Neutrophil (primary cell): ENCODE measurements at regions not wholly inside any gene's neighbourhood (a gene's known extent, or its start where the extent isn't known, plus 50 kb on each side); places are given as distances from the start of the nearest gene placed in this dataset.

ENCODE experiments used
- H3K27ac ChIP-seq: fragments of 200-600 bp; sonication (generic); 2 replicates; pipeline ENCODE4 v1.5.1; 2016; ENCODE audit warnings: mild to moderate bottlenecking, moderate library complexity
- H3K27me3 ChIP-seq: fragments of 200-600 bp; sonication (generic); 2 replicates; pipeline ENCODE4 v1.6.0; 2016; ENCODE audit warnings: mild to moderate bottlenecking
- H3K36me3 ChIP-seq: fragments of 200-600 bp; sonication (generic); 2 replicates; pipeline ENCODE4 v1.5.1; 2017
- H3K4me1 ChIP-seq, 2 experiments: fragments of 200-600 bp in 1 of 2; sonication (generic) in 1 of 2; 1 replicate in 1 of 2; 2 replicates in 1 of 2; pipeline versions ENCODE4 v1.5.1 to v1.6.1; 2013 to 2016; ENCODE audit warnings: low read depth in 1 of 2, low read length in 1 of 2, mild to moderate bottlenecking in 1 of 2, moderate library complexity in 1 of 2; ENCODE audit not compliant: control insufficient read depth in 1 of 2, insufficient read depth in 1 of 2
- H3K4me3 ChIP-seq, 2 experiments: fragments of 200-600 bp in 1 of 2; sonication (generic) in 1 of 2; 1 replicate in 1 of 2; 2 replicates in 1 of 2; pipeline ENCODE4 v1.5.1; 2013 to 2016; ENCODE audit warnings: low read depth in 1 of 2, low read length in 1 of 2, mild to moderate bottlenecking in 1 of 2, moderate library complexity in 1 of 2
- H3K9me3 ChIP-seq: fragments of 200-600 bp; sonication (generic); 2 replicates; pipeline ENCODE4 v1.5.1; 2016
- TF ChIP-seq, protein P1 (sequence below): fragments of 200-600 bp; sonication (generic); IDR thresholded peaks from 2 replicates; pipeline ENCODE4 v1.5.1; 2016; ENCODE audit warnings: antibody characterized with exemption

DNA sequence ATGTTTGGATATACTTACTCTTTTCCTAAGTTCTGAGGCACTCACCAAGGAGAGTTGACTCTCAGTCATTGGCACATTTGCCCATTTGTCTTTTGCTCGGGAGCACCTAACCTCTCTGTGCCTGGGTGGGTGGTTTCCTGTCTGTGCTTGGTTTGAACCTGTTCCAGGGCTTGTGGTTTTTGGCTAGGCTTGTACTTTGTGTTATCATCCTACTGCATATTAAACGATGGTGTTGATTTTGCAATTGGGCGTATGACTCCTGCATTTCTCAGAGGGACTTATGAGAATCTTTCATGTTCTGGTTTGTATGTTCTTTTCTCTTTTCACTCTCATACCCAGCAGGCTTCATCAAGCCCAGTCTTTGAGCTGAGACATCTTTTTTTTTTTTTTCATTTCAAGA is 161.7 kb downstream of the BTC start:
- peaks cover 0 to 8% of the 10 kb centered on the region in 2 experiments for H3K4me1 ChIP-seq
- H3K27ac ChIP-seq = no peak overlapping the region
- TF ChIP-seq, protein P1, sequence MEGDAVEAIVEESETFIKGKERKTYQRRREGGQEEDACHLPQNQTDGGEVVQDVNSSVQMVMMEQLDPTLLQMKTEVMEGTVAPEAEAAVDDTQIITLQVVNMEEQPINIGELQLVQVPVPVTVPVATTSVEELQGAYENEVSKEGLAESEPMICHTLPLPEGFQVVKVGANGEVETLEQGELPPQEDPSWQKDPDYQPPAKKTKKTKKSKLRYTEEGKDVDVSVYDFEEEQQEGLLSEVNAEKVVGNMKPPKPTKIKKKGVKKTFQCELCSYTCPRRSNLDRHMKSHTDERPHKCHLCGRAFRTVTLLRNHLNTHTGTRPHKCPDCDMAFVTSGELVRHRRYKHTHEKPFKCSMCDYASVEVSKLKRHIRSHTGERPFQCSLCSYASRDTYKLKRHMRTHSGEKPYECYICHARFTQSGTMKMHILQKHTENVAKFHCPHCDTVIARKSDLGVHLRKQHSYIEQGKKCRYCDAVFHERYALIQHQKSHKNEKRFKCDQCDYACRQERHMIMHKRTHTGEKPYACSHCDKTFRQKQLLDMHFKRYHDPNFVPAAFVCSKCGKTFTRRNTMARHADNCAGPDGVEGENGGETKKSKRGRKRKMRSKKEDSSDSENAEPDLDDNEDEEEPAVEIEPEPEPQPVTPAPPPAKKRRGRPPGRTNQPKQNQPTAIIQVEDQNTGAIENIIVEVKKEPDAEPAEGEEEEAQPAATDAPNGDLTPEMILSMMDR = no peak
- no peaks in the 10 kb centered on the region for H3K9me3 ChIP-seq
- no peak overlapping the region for H3K4me3 ChIP-seq
- H3K36me3 ChIP-seq = no peaks in the 10 kb centered on the region
- peaks cover 10% of the 10 kb centered on the region for H3K27me3 ChIP-seq

DNA sequence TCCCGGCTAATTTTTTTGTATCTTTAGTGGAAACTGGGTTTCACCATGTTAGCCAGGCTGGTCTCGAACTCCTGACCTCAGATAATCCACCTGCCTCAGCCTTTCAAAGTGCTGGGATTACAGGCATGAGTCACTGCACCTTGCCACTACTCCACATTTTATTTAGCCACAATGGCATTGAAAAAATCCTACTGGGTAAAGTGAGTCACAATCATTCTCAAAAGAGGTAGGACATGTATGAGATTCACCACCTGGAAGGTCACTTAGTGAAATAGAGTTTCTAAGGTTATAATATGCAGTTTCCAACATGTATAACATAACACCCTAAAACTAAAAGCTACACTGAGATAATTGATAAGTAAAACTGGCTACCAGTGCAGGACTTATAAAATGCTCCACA is 159.2 kb downstream of the BTC start:
- TF ChIP-seq, protein P1 = no peak
- H3K27ac ChIP-seq = no peak overlapping the region
- no peak overlapping the region for H3K4me3 ChIP-seq
- H3K9me3 ChIP-seq = no peaks in the 10 kb centered on the region
- no peaks in the 10 kb centered on the region for H3K36me3 ChIP-seq
- H3K4me1 ChIP-seq = peaks cover 0 to 8% of the 10 kb centered on the region in 2 experiments
- peaks cover 10% of the 10 kb centered on the region for H3K27me3 ChIP-seq

DNA sequence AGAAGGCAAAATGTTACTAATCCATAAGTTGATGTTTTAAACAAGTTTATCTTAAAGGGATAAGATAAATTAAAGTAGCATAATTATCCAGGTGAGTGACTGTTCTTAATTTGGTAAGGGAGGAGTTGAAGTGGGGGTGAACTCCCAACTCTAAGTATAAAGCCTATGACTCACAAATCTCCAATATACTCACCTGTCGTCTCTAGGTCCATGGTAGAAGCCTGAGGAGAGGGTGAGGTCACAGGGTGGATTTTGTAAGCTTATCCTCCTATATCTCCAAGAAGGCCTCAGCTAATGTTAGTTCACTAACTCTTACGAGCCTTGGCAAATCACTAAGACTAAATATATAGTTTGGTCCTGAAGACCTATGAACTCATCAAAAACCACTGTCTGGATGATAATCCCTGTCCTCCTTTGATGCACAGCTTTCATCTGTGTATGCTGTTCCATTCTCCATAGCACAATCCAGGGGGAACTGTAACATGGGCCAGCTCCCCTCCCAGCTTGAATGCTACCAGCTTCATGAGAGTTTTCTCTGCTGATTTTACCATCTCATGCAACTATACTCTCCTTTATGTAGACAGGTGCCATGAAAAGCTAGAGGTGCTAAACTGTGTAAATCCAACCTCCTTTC is 158.7 kb downstream of the BTC start:
- peaks cover 0 to 8% of the 10 kb centered on the region in 2 experiments for H3K4me1 ChIP-seq
- H3K27ac ChIP-seq = no peak overlapping the region
- no peaks in the 10 kb centered on the region for H3K9me3 ChIP-seq
- H3K36me3 ChIP-seq = no peaks in the 10 kb centered on the region
- H3K27me3 ChIP-seq = peaks cover 10% of the 10 kb centered on the region
- no peak overlapping the region for H3K4me3 ChIP-seq
- TF ChIP-seq, protein P1 = no peak

DNA sequence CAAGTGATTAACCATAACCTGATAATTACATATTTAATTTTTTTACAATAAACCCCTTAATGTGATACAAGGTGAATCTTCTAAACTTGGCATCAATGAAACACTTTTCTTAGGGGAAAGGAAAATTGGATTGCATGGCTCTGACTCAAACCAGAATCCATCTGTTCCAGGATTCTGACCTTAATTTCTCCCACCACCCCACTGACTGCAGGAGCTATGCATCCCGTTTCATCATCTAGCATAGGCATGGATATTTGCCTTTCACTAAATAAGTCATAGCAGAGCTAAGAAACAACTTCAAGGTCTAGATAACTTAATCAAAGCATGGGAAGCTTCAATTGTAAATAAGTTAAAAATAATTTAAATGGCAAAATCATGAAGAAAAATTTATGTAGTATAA is 156.3 kb downstream of the BTC start:
- Histone ChIP-seq H3K27ac (no peak overlapping the region), H3K9me3 (no peaks in the 10 kb centered on the region), H3K4me3 (no peak overlapping the region), H3K36me3 (no peaks in the 10 kb centered on the region), H3K4me1 (peaks cover 0 to 9% of the 10 kb centered on the region in 2 experiments), H3K27me3 (peaks cover 7% of the 10 kb centered on the region)
- TF ChIP-seq, protein P1 = no peak

DNA sequence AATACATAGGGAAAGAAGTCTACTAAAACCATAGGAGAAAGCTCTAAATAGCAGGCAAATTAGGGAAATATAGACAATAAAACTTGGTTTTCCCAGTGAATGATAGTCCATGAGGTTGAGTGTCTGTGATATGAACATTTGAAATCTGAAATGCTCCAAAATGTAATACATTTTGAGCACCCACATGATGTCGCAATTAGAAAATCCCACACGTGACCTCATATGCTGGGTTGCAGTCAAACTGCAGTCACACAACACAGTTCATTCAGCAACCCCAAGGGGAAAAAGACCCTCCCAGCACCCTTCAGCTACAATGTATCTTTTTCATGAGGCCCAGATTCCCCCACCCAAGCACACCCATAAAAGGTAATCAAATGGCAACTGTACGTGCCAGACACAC is 155.6 kb downstream of the BTC start:
- H3K27me3 ChIP-seq = no peaks in the 10 kb centered on the region
- peaks cover 0 to 6% of the 10 kb centered on the region in 2 experiments for H3K4me1 ChIP-seq
- H3K4me3 ChIP-seq = no peak overlapping the region
- H3K9me3 ChIP-seq = no peaks in the 10 kb centered on the region
- no peaks in the 10 kb centered on the region for H3K36me3 ChIP-seq
- no peak overlapping the region for H3K27ac ChIP-seq
- TF ChIP-seq, protein P1 = no peak
